ENCODE measurements at regions not wholly inside any gene's neighbourhood (a gene's known extent, or its start where the extent isn't known, plus 50 kb on each side); places are given as distances from the start of the nearest gene placed in this dataset.

DNA sequence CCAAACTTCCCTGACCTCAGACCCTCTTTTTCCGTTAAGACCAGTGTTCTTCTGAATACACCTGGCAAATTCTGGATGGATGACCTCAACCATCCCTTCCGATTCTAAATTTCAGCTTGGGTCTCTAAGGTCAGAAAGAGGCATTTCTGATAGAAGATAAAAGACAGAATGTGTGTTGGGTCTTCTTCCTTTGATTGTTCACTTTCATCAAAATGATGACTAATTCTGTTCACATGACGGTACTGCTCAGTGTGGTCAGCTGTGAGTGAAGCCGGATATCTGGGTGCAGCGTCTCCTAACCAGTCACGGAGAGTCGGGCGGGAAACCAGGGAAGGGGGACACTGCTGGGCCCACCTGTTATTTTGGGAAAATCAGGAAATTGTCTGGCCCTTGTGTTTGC is 151.6 kb upstream of the NAV2 start:
- TF ChIP-seq, protein P1, sequence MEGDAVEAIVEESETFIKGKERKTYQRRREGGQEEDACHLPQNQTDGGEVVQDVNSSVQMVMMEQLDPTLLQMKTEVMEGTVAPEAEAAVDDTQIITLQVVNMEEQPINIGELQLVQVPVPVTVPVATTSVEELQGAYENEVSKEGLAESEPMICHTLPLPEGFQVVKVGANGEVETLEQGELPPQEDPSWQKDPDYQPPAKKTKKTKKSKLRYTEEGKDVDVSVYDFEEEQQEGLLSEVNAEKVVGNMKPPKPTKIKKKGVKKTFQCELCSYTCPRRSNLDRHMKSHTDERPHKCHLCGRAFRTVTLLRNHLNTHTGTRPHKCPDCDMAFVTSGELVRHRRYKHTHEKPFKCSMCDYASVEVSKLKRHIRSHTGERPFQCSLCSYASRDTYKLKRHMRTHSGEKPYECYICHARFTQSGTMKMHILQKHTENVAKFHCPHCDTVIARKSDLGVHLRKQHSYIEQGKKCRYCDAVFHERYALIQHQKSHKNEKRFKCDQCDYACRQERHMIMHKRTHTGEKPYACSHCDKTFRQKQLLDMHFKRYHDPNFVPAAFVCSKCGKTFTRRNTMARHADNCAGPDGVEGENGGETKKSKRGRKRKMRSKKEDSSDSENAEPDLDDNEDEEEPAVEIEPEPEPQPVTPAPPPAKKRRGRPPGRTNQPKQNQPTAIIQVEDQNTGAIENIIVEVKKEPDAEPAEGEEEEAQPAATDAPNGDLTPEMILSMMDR (conservative IDR thresholded peaks at IDR 0.05): no peak
- TF ChIP-seq ZFX (IDR thresholded peaks at IDR 0.05): no peak

Data from C4-2B (cell line).